Esophagus muscularis mucosa (tissue), 4 donors: ENCODE measurements at regions not wholly inside any gene's neighbourhood (a gene's known extent, or its start where the extent isn't known, plus 50 kb on each side); places are given as distances from the start of the nearest gene placed in this dataset.

ENCODE experiments used
- DNase-seq: peaks from one replicate; pipeline ENCODE4 v3.0.0-alpha.2; 2017; ENCODE audit errors: extremely low spot score
- H3K27ac ChIP-seq, 4 donors: fragments of 200-600 bp; sonication (generic); replicated peaks in 1 of 4; 1 replicate in 3 of 4; 2 replicates in 1 of 4; pipeline ENCODE4 v1.5.1; 2016 to 2019; ENCODE audit warnings: mild to moderate bottlenecking in 1 of 4
- H3K27me3 ChIP-seq, 4 donors: fragments of 200-600 bp; sonication (generic); one replicate each; pipeline versions ENCODE4 v1.5.1 to v1.6.0; 2016 to 2019
- H3K36me3 ChIP-seq, 4 donors: fragments of 200-600 bp; sonication (generic); one replicate each; pipeline ENCODE4 v1.5.1; 2016 to 2019
- H3K4me1 ChIP-seq, 4 donors: fragments of 200-600 bp; sonication (generic); one replicate each; pipeline ENCODE4 v1.5.1; 2016 to 2019
- H3K4me3 ChIP-seq, 4 donors: fragments of 200-600 bp; sonication (generic); 1 replicate in 2 of 4; 2 replicates in 2 of 4; pipeline ENCODE4 v1.5.1; 2016 to 2019; ENCODE audit warnings: mild to moderate bottlenecking in 4 of 4, moderate library complexity in 1 of 4
- H3K9me3 ChIP-seq, 4 donors: fragments of 200-600 bp; sonication (generic); 1 replicate in 3 of 4; 2 replicates in 1 of 4; pipeline ENCODE4 v1.5.1; 2016 to 2019
- CTCF ChIP-seq, 3 experiments: fragments of 200-600 bp in 2 of 3; fragments of 450-650 bp in 1 of 3; sonication (generic) in 2 of 3; IDR thresholded peaks; one replicate each; pipeline ENCODE4 v1.5.1; 2017 to 2019; ENCODE audit warnings: antibody characterized with exemption in 3 of 3, mild to moderate bottlenecking in 2 of 3, moderate library complexity in 1 of 3
- EP300 ChIP-seq: sonication (generic); formaldehyde crosslinking; IDR thresholded peaks from one replicate; pipeline ENCODE4 v1.6.1; 2017; ENCODE audit warnings: antibody characterized with exemption
- POLR2A ChIP-seq: fragments of 450-650 bp; IDR thresholded peaks from one replicate; pipeline ENCODE4 v1.6.1; 2017; ENCODE audit warnings: antibody characterized with exemption, moderate library complexity, mild to moderate bottlenecking, low read depth
- POLR2AphosphoS5 ChIP-seq, 2 donors: sonication (generic); formaldehyde crosslinking; IDR thresholded peaks; one replicate each; pipeline ENCODE4 v1.6.1; 2017; ENCODE audit warnings: antibody characterized with exemption in 2 of 2
- WGBS: methylation state at CpG from one replicate; pipeline ENCODE4 v1.1.5; 2018; 5-methylcytosine and 5-hydroxymethylcytosine counted together
- intact Hi-C: fragments of 100-400 bp; cut with DNase I; formaldehyde crosslinking; loops from one replicate; pipeline ENCODE4 v1.15.1; 2023

GRCh38 chr21:35751171-35751570 lies 309.2 kb downstream of the SETD4 start:
- DNase-seq: no peak
- Histone ChIP-seq H3K4me1 (no peaks in the 10 kb centered on the region), H3K36me3 (no peaks in the 10 kb centered on the region), H3K9me3 (no peaks in the 10 kb centered on the region), H3K27ac (no peak overlapping the region), H3K4me3 (no peak overlapping the region), H3K27me3 (peaks cover 0 to 4% (median 0%) of the 10 kb centered on the region in 4 donors)
- TF ChIP-seq EP300 (no peak), POLR2AphosphoS5 (IDR thresholded peaks at IDR 0.05) (no peak), CTCF (IDR thresholded peaks at IDR 0.05) (no peak), POLR2A (no peak)
- intact Hi-C loops: no loop called here

GRCh38 chr21:35749904-35750303 lies 310.4 kb downstream of the SETD4 start:
- H3K36me3 ChIP-seq: no peaks in the 10 kb centered on the region
- no peaks in the 10 kb centered on the region for H3K4me1 ChIP-seq
- no peak overlapping the region for H3K27ac ChIP-seq
- H3K27me3 ChIP-seq: peaks cover 0 to 4% (median 0%) of the 10 kb centered on the region in 4 donors
- 99% methylated on average over 3 of the region's 3 CpGs for WGBS
- no peaks in the 10 kb centered on the region for H3K9me3 ChIP-seq
- DNase-seq: no peak
- intact Hi-C loops: no loop called here
- H3K4me3 ChIP-seq: no peak overlapping the region
- TF ChIP-seq POLR2AphosphoS5 (IDR thresholded peaks at IDR 0.05) (no peak), POLR2A (no peak), CTCF (IDR thresholded peaks at IDR 0.05) (no peak), EP300 (no peak)

- H3K4me3 ChIP-seq: no peak overlapping the region
- no peak overlapping the region for H3K27ac ChIP-seq
- TF ChIP-seq POLR2A: no peak
- no peak for TF ChIP-seq CTCF (IDR thresholded peaks at IDR 0.05)
- TF ChIP-seq EP300: no peak
- TF ChIP-seq POLR2AphosphoS5 (IDR thresholded peaks at IDR 0.05): no peak
- H3K4me1 ChIP-seq: no peaks in the 10 kb centered on the region
- intact Hi-C loops: no loop called here
- 65% methylated on average over 3 of the region's 3 CpGs for WGBS
- H3K36me3 ChIP-seq: no peaks in the 10 kb centered on the region
- H3K9me3 ChIP-seq: no peaks in the 10 kb centered on the region
- peaks cover 0 to 4% (median 0%) of the 10 kb centered on the region in 4 donors for H3K27me3 ChIP-seq
- DNase-seq: no peak
Observed at GRCh38 chr21:35748678-35749314, 311.5 kb downstream of the SETD4 start.

- peaks cover 0 to 8% (median 4%) of the 10 kb centered on the region in 4 donors for H3K4me1 ChIP-seq
- intact Hi-C loops: no loop called here
- no peak overlapping the region for H3K4me3 ChIP-seq
- H3K9me3 ChIP-seq: peaks cover 0 to 10% (median 4%) of the 10 kb centered on the region in 4 donors
- 75% methylated on average over 4 of the region's 4 CpGs for WGBS
- no peaks in the 10 kb centered on the region for H3K36me3 ChIP-seq
- TF ChIP-seq POLR2AphosphoS5 (IDR thresholded peaks at IDR 0.05): no peak
- TF ChIP-seq EP300: no peak
- TF ChIP-seq POLR2A: no peak
- no peak for TF ChIP-seq CTCF (IDR thresholded peaks at IDR 0.05)
- no peak for DNase-seq
- no peak overlapping the region for H3K27ac ChIP-seq
- H3K27me3 ChIP-seq: no peaks in the 10 kb centered on the region
Observed at GRCh38 chr21:35743571-35743970, 316.8 kb downstream of the SETD4 start.
